ENCODE measurements at regions not wholly inside any gene's neighbourhood (a gene's known extent, or its start where the extent isn't known, plus 50 kb on each side); places are given as distances from the start of the nearest gene placed in this dataset.
"Not testable (repeated sequence)": the region's sequence is repeated elsewhere in the genome, so short reads cannot be mapped to it uniquely, and the experiment has no call there.

GRCh38 chr5:3454028-3454427 is 141.6 kb upstream of the IRX1 start:
- H3K56ac ChIP-seq (replicated peaks; ENCODE audit: insufficient read length, low read depth, low read length); H4K91ac ChIP-seq (replicated peaks; ENCODE audit: insufficient read length, low read length); H2BK12ac ChIP-seq (ENCODE audit: low read depth, low read length); H3K79me2 ChIP-seq (ENCODE audit: control insufficient read depth in 1 of 2, insufficient read depth in 2 of 2, low read length in 2 of 2); H3K23ac ChIP-seq (ENCODE audit: insufficient read length); H3K23me2 ChIP-seq (ENCODE audit: low read depth, low read length); FAIRE-seq; H3K4ac ChIP-seq (replicated peaks; ENCODE audit: insufficient read length, low read depth, low read length); H2AFZ ChIP-seq (ENCODE audit: low read length); H3K9me3 ChIP-seq (ENCODE audit: insufficient read depth in 2 of 2, low read depth in 1 of 2, low read length in 1 of 2); H3K36me3 ChIP-seq (ENCODE audit: control insufficient read depth in 2 of 4, insufficient read depth in 4 of 4, low read length in 3 of 4); H3K27me3 ChIP-seq (replicated peaks in 1 of 4; ENCODE audit: control insufficient read depth in 3 of 4, extremely low read depth in 1 of 4, insufficient read depth in 3 of 4, low read length in 3 of 4); H3K27ac ChIP-seq (ENCODE audit: low read depth, low read length); H3K4me1 ChIP-seq (replicated peaks in 1 of 4; ENCODE audit: control insufficient read depth in 3 of 4, insufficient read depth in 4 of 4, low read length in 3 of 4); H3K14ac ChIP-seq (ENCODE audit: insufficient read length); H3K18ac ChIP-seq (ENCODE audit: extremely low read depth, low read length); DNase-seq (ENCODE audit: low read depth in 1 of 2, low spot score in 2 of 2); H4K5ac ChIP-seq (ENCODE audit: insufficient read length, low read depth, low read length); H3K9ac ChIP-seq (replicated peaks in 1 of 4; ENCODE audit: extremely low read depth in 1 of 4, low read depth in 3 of 4, low read length in 3 of 4); H2BK120ac ChIP-seq (replicated peaks; ENCODE audit: low read depth, low read length); POLR2A ChIA-PET (ENCODE audit: partially characterized antibody); H3K4me3 ChIP-seq (ENCODE audit: extremely low read depth in 1 of 4, insufficient read depth in 2 of 4, low read depth in 3 of 4, low read length in 4 of 4); H4K8ac ChIP-seq (ENCODE audit: extremely low read depth, insufficient read depth, low read length); H3K79me1 ChIP-seq (ENCODE audit: low read depth, low read length); H2BK20ac ChIP-seq (ENCODE audit: low read length); H4K20me1 ChIP-seq (replicated peaks in 1 of 2; ENCODE audit: control insufficient read depth in 1 of 2, insufficient read depth in 2 of 2, low read length in 2 of 2); H2BK15ac ChIP-seq (ENCODE audit: low read length); H3K4me2 ChIP-seq (ENCODE audit: insufficient read depth in 1 of 2, low read depth in 2 of 2, low read length in 2 of 2); H2BK5ac ChIP-seq (ENCODE audit: low read depth, low read length); H2AK5ac ChIP-seq (ENCODE audit: low read depth, low read length): not testable (repeated sequence)
- 95% methylated on average over 27 of the region's 27 CpGs; no CpG with 5 or more reads in 1 of the 2 experiments for WGBS, 2 experiments (ENCODE audit: extremely low coverage in 1 of 2, insufficient coverage in 1 of 2, insufficient read length in 1 of 2, insufficient replicate concordance in 2 of 2, low coverage in 1 of 2, low lambda C conversion rate in 2 of 2, missing lambda C conversion rate in 1 of 2)
- CTCF ChIA-PET (ENCODE audit: partially characterized antibody) = interaction anchor here (1.7 kb wide), 1 partner anchor 136 kb away, joined by 4 read pairs; no protein-coding TSS in a partner anchor
